GM12878 (cell line): ENCODE measurements at regions not wholly inside any gene's neighbourhood (a gene's known extent, or its start where the extent isn't known, plus 50 kb on each side); places are given as distances from the start of the nearest gene placed in this dataset.

Experiments
- ATAC-seq: fragments of 200-7000 bp; cut with Tn5 transposase; 3 replicates; pipeline ENCODE4 v1.9.1; 2020; ENCODE audit warnings: mild to moderate bottlenecking, moderate library complexity
- BruUV-seq: library from RNA; stranded (reverse); fragments of 400-500 nt; replicated peaks from 2 replicates; lab custom pipeline; 2021; lab: Mats Ljungman, UMichigan
- CTCF ChIA-PET: fragments of 300-600 bp; sonication (Branson Sonifier 250); formaldehyde crosslinking; extraction: SDS; loops from one replicate; lab custom pipeline; 2021; ENCODE audit warnings: inconsistent platforms; lab: Yijun Ruan, JAX
- POLR2A ChIA-PET: fragments of 350-600 bp; formaldehyde crosslinking; extraction: SDS; loops from one replicate; lab custom pipeline; 2021; ENCODE audit warnings: inconsistent platforms; lab: Charles Lee
- RAD21 ChIA-PET: fragments of 300-600 bp; sonication (Branson Sonifier 250); formaldehyde crosslinking; loops from one replicate; lab custom pipeline; 2023; ENCODE audit warnings: antibody characterized with exemption; ENCODE audit not compliant: unreplicated experiment; lab: Charles Lee
- SMC1A ChIA-PET: fragments of 300-600 bp; sonication (Branson Sonifier 250); formaldehyde crosslinking; loops from one replicate; lab custom pipeline; 2023; ENCODE audit not compliant: unreplicated experiment, uncharacterized antibody; lab: Charles Lee
- DNase-seq: peaks from one replicate; pipeline ENCODE4 v3.0.0-alpha.2; 2011; ENCODE audit warnings: low read depth, low spot score
- FAIRE-seq: peaks from 3 replicates; lab custom pipeline; 2011; peaks lifted over from hg19 to GRCh38; lab: Jason Lieb, UNC
- H2AFZ ChIP-seq: 2 replicates; pipeline ENCODE4 v1.6.0; 2011; ENCODE audit warnings: low read depth, low read length, control low read depth; ENCODE audit not compliant: control insufficient read depth
- H3K27ac ChIP-seq: 2 replicates; pipeline ENCODE4 v1.5.1; 2011; ENCODE audit warnings: control low read depth; ENCODE audit not compliant: control insufficient read depth, insufficient read depth
- H3K27me3 ChIP-seq, 2 experiments: replicated peaks in 1 of 2; 2 replicates each; pipeline versions ENCODE4 v1.6.0 to v1.6.1; 2011; ENCODE audit warnings: low read length in 1 of 2; ENCODE audit not compliant: control insufficient read depth in 2 of 2, insufficient read depth in 2 of 2
- H3K36me3 ChIP-seq, 2 experiments: 2 replicates each; pipeline ENCODE4 v1.5.1; 2011; ENCODE audit warnings: low read length in 1 of 2; ENCODE audit not compliant: control insufficient read depth in 2 of 2, insufficient read depth in 2 of 2
- H3K4me1 ChIP-seq: 2 replicates; pipeline ENCODE4 v1.6.1; 2011; ENCODE audit warnings: mild to moderate bottlenecking, low read length, moderate library complexity, mixed read lengths; ENCODE audit not compliant: control insufficient read depth, insufficient read depth
- H3K4me2 ChIP-seq: 2 replicates; pipeline ENCODE4 v1.6.0; 2011; ENCODE audit warnings: control low read depth; ENCODE audit not compliant: control insufficient read depth, insufficient read depth
- H3K4me3 ChIP-seq: fragments of 200-600 bp; sonication (generic); 2 replicates; pipeline ENCODE4 v1.5.1; 2016
- H3K79me2 ChIP-seq: 2 replicates; pipeline ENCODE4 v1.6.0; 2011; ENCODE audit warnings: low read length; ENCODE audit not compliant: control insufficient read depth, insufficient read depth
- H3K9ac ChIP-seq: 2 replicates; pipeline ENCODE4 v1.8.0; 2011; ENCODE audit warnings: low read length, control low read depth, mixed read lengths; ENCODE audit not compliant: control insufficient read depth, insufficient read depth
- H3K9me3 ChIP-seq: replicated peaks from 3 replicates; pipeline ENCODE4 v1.5.1; 2011; ENCODE audit warnings: mild to moderate bottlenecking, low read length; ENCODE audit not compliant: control insufficient read depth, insufficient read depth
- H4K20me1 ChIP-seq: 2 replicates; pipeline ENCODE4 v1.6.0; 2011; ENCODE audit not compliant: control insufficient read depth, insufficient read depth
- ATF7 ChIP-seq: fragments of 450-650 bp; IDR thresholded peaks from 2 replicates; pipeline ENCODE4 v1.6.1; 2016; ENCODE audit warnings: low read depth, mild to moderate bottlenecking
- BACH1 ChIP-seq: fragments of 450-650 bp; IDR thresholded peaks from 2 replicates; pipeline ENCODE4 v1.6.1; 2017; ENCODE audit warnings: mild to moderate bottlenecking, borderline replicate concordance
- CBX5 ChIP-seq: sonication (generic); IDR thresholded peaks from 2 replicates; pipeline ENCODE4 v1.6.1; 2016; ENCODE audit warnings: low read depth, moderate library complexity, mild to moderate bottlenecking, inconsistent platforms
- IKZF2 ChIP-seq, 2 experiments: fragments of 450-650 bp; IDR thresholded peaks; 2 replicates each; pipeline ENCODE4 v1.6.1; 2017; ENCODE audit warnings: mild to moderate bottlenecking in 2 of 2, moderate library complexity in 2 of 2
- IRF4 ChIP-seq: IDR thresholded peaks from 2 replicates; pipeline ENCODE4 v1.6.1; 2011; ENCODE audit warnings: low read depth, low read length
- KDM1A ChIP-seq: fragments of 200-600 bp; sonication (generic); IDR thresholded peaks from 2 replicates; pipeline ENCODE4 v1.6.1; 2016; ENCODE audit warnings: borderline replicate concordance
- LARP7 ChIP-seq: fragments of 450-650 bp; IDR thresholded peaks from 2 replicates; pipeline ENCODE4 v1.6.1; 2017; ENCODE audit warnings: mild to moderate bottlenecking
- PML ChIP-seq: IDR thresholded peaks from 2 replicates; pipeline ENCODE4 v1.6.1; 2012; ENCODE audit warnings: low read length, inconsistent platforms
- SRF ChIP-seq, 2 experiments: IDR thresholded peaks; 2 replicates each; pipeline ENCODE4 v1.6.1; 2011; ENCODE audit warnings: low read depth in 2 of 2, low read length in 2 of 2, mild to moderate bottlenecking in 1 of 2, moderate library complexity in 1 of 2
- STAT1 ChIP-seq: fragments of 450-650 bp; conservative IDR thresholded peaks from 2 replicates; pipeline ENCODE4 v1.6.1; 2014; ENCODE audit warnings: antibody characterized with exemption, mild to moderate bottlenecking
- TARDBP ChIP-seq: IDR thresholded peaks from 2 replicates; pipeline ENCODE4 v1.6.1; 2016; ENCODE audit warnings: borderline replicate concordance
- TCF3 ChIP-seq: IDR thresholded peaks from 2 replicates; pipeline ENCODE4 v1.6.1; 2012; ENCODE audit warnings: low read depth, mild to moderate bottlenecking, low read length, borderline replicate concordance; ENCODE audit not compliant: insufficient read depth
- TCF7 ChIP-seq: IDR thresholded peaks from 2 replicates; pipeline ENCODE4 v1.6.1; 2014; ENCODE audit warnings: antibody characterized with exemption, borderline replicate concordance
- WGBS: methylation state at CpG from one replicate; pipeline ENCODE4 v1.1.6; 2016; ENCODE audit warnings: low lambda C conversion rate; ENCODE audit not compliant: insufficient replicate concordance, insufficient coverage; ENCODE audit errors: missing lambda C conversion rate; 5-methylcytosine and 5-hydroxymethylcytosine counted together
- in situ Hi-C: fragments of 300-500 bp; cut with MboI; formaldehyde crosslinking; loops from 9 replicates; pipeline ENCODE4 v1.14.3; 2018; ENCODE audit warnings: mixed read lengths
- intact Hi-C: fragments of 100-400 bp; cut with micrococcal nuclease; formaldehyde crosslinking; loops from one replicate; pipeline ENCODE4 v1.14.2; 2022; ENCODE audit not compliant: unreplicated experiment
- TF ChIP-seq, protein P1 (sequence below): fragments of 450-650 bp; IDR thresholded peaks from 2 replicates; pipeline ENCODE4 v1.6.1; 2017; ENCODE audit warnings: mild to moderate bottlenecking
- TF ChIP-seq, protein P2 (sequence below): fragments of 450-650 bp; formaldehyde crosslinking; IDR thresholded peaks from 2 replicates; pipeline ENCODE4 v1.4.0; 2020; ENCODE audit warnings: mild to moderate bottlenecking, moderate library complexity
- TF ChIP-seq, protein P3 (sequence below): IDR thresholded peaks from 2 replicates; pipeline ENCODE4 v1.6.1; 2011; ENCODE audit warnings: borderline replicate concordance, low read depth, mild to moderate bottlenecking, moderate library complexity, mixed read lengths, low read length; ENCODE audit not compliant: insufficient read depth; ENCODE audit errors: extremely low read length

DNA sequence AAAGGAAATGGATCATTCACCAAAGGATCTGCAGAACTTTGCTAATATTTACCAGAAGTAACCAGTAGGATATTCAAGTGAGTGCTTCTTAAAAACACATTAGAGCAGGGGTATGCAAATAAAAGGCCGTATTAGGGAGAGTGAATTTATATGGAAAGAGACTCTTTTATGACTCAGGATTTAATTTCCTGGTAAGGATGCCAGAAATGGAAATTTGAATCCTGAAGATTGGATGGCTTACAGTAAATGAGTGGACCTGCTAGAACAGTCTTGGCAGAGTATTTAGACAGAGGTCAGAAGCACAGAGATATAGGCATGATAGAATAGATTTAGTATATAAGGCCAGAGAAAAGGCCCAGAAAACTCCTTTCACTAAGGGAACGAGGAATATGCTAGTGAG lies 201.6 kb downstream of the SLITRK5 start (continued):
- TF ChIP-seq, protein P1, sequence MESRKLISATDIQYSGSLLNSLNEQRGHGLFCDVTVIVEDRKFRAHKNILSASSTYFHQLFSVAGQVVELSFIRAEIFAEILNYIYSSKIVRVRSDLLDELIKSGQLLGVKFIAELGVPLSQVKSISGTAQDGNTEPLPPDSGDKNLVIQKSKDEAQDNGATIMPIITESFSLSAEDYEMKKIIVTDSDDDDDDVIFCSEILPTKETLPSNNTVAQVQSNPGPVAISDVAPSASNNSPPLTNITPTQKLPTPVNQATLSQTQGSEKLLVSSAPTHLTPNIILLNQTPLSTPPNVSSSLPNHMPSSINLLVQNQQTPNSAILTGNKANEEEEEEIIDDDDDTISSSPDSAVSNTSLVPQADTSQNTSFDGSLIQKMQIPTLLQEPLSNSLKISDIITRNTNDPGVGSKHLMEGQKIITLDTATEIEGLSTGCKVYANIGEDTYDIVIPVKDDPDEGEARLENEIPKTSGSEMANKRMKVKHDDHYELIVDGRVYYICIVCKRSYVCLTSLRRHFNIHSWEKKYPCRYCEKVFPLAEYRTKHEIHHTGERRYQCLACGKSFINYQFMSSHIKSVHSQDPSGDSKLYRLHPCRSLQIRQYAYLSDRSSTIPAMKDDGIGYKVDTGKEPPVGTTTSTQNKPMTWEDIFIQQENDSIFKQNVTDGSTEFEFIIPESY: no peak
- no peak for TF ChIP-seq KDM1A
- no peak for TF ChIP-seq SRF (IDR thresholded peaks at IDR 0.05; ENCODE audit: low read depth in 2 of 2, low read length in 2 of 2)

DNA sequence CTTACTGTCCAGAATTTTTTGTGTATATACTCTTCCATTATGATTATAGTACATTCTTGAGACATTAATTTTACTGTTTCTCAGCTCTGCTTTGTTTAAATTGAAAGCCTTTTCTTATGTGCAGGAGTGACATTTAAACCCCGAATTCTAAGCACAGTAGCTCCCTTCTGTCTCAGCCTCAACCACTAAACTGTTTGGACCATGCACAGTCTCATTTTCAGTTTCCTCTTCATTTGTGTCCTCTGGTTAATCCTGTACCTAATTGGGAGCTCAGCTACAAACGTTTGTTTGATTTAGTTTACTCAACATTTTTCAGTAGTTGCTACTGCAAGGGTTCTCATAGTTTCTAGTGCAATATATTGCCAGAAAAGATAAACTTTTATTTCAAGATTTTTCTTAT lies 206.3 kb downstream of the SLITRK5 start:
- 0% methylated on average over 2 of the region's 2 CpGs for whole genome bisulfite sequencing
- Histone ChIP-seq H3K27me3 (no peaks in the 10 kb centered on the region), H4K20me1 (no peaks in the 10 kb centered on the region), H3K9me3 (no peaks in the 10 kb centered on the region), H3K79me2 (no peaks in the 10 kb centered on the region), H3K9ac (no peak overlapping the region), H3K4me2 (no peak overlapping the region), H3K36me3 (no peaks in the 10 kb centered on the region), H3K4me3 (no peak overlapping the region), H3K4me1 (no peaks in the 10 kb centered on the region), H3K27ac (no peak overlapping the region), H2AFZ (no peak overlapping the region)
- no peak for DNase-seq
- FAIRE-seq: no peak
- ChIA-PET SMC1A (interaction anchor here (1.3 kb wide), 1 partner anchor 19 kb away, joined by 3 read pairs; no protein-coding TSS in a partner anchor), POLR2A (no interaction called here), CTCF (no interaction called here), RAD21 (no interaction called here)
- intact Hi-C loops: no loop called here
- no peak for ATAC-seq
- in situ Hi-C loops: no loop called here
- BruUV-seq: no TSS peak
- TF ChIP-seq PML (no peak), CBX5 (no peak), TCF7 (no peak), TARDBP (no peak), STAT1 (no peak), TCF3 (no peak), IRF4 (no peak), LARP7 (no peak), BACH1 (no peak), IKZF2 (IDR thresholded peaks at IDR 0.05) (no peak), ATF7 (no peak)
- TF ChIP-seq, protein P2, sequence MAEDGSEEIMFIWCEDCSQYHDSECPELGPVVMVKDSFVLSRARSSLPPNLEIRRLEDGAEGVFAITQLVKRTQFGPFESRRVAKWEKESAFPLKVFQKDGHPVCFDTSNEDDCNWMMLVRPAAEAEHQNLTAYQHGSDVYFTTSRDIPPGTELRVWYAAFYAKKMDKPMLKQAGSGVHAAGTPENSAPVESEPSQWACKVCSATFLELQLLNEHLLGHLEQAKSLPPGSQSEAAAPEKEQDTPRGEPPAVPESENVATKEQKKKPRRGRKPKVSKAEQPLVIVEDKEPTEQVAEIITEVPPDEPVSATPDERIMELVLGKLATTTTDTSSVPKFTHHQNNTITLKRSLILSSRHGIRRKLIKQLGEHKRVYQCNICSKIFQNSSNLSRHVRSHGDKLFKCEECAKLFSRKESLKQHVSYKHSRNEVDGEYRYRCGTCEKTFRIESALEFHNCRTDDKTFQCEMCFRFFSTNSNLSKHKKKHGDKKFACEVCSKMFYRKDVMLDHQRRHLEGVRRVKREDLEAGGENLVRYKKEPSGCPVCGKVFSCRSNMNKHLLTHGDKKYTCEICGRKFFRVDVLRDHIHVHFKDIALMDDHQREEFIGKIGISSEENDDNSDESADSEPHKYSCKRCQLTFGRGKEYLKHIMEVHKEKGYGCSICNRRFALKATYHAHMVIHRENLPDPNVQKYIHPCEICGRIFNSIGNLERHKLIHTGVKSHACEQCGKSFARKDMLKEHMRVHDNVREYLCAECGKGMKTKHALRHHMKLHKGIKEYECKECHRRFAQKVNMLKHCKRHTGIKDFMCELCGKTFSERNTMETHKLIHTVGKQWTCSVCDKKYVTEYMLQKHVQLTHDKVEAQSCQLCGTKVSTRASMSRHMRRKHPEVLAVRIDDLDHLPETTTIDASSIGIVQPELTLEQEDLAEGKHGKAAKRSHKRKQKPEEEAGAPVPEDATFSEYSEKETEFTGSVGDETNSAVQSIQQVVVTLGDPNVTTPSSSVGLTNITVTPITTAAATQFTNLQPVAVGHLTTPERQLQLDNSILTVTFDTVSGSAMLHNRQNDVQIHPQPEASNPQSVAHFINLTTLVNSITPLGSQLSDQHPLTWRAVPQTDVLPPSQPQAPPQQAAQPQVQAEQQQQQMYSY (CRISPR knock-in tag): no peak
- TF ChIP-seq, protein P1: no peak
- TF ChIP-seq, protein P3, sequence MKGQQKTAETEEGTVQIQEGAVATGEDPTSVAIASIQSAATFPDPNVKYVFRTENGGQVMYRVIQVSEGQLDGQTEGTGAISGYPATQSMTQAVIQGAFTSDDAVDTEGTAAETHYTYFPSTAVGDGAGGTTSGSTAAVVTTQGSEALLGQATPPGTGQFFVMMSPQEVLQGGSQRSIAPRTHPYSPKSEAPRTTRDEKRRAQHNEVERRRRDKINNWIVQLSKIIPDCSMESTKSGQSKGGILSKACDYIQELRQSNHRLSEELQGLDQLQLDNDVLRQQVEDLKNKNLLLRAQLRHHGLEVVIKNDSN: no peak
